ENCODE measurements at regions not wholly inside any gene's neighbourhood (a gene's known extent, or its start where the extent isn't known, plus 50 kb on each side); places are given as distances from the start of the nearest gene placed in this dataset.

DNA sequence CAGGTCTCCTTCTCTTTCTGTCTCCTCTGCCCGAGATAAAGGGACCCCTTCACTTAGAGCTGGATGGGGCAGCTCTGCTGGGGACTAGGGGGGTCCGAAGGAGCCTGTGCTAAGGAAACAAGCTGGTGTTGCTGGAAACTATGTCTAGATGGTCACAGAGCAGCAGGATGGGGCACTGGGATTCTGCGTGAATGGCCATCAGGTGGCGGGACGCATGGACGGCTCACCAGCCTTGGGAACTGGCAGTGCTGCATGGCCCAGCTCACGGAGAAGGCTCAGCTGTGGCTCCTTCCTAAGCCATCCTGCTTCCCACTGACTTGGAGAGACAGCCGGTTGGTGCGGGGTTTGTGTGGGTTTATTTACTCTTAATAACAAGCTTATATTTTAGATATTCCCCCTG lies 411.8 kb downstream of the ZNF536 start:
- Histone ChIP-seq H2BK120ac (ENCODE audit: low read depth, low read length, poor library complexity, severe bottlenecking) (no peak overlapping the region), H3K79me1 (ENCODE audit: insufficient read depth, low read depth, low read length, poor library complexity, severe bottlenecking) (no peaks in the 10 kb centered on the region), H3K23me2 (ENCODE audit: insufficient read length, low read depth, low read length, poor library complexity, severe bottlenecking) (no peaks in the 10 kb centered on the region), H3K27me3 (ENCODE audit: insufficient read depth, low read length) (no peaks in the 10 kb centered on the region), H2AK5ac (ENCODE audit: insufficient read length, low read length) (no peak overlapping the region), H4K20me1 (ENCODE audit: control insufficient read depth, insufficient read depth, insufficient read length) (no peaks in the 10 kb centered on the region), H3K4ac (ENCODE audit: low read depth, low read length) (no peak overlapping the region), H3K4me1 (ENCODE audit: insufficient read depth, low read length) (no peaks in the 10 kb centered on the region), H3K4me2 (ENCODE audit: insufficient read depth, insufficient read length, low read length) (no peak overlapping the region), H3T11ph (ENCODE audit: low read length) (no peak overlapping the region), H2AFZ (ENCODE audit: low read length) (no peak overlapping the region), H2BK20ac (ENCODE audit: low read depth, low read length, poor library complexity, severe bottlenecking) (no peak overlapping the region), H3K56ac (ENCODE audit: insufficient read length, low read depth, low read length) (no peak overlapping the region), H3K9me3 (ENCODE audit: control insufficient read depth, low read depth, low read length) (no peaks in the 10 kb centered on the region), H2BK5ac (ENCODE audit: insufficient read length, low read length) (no peak overlapping the region), H4K91ac (ENCODE audit: insufficient read length, low read depth, low read length) (no peak overlapping the region), H4K8ac (replicated peaks; ENCODE audit: insufficient read length, low read depth, low read length) (no peak overlapping the region), H2BK12ac (ENCODE audit: insufficient read length, low read depth, low read length) (no peak overlapping the region), H3K27ac (ENCODE audit: insufficient read length, low read depth, low read length) (no peak overlapping the region), H2BK15ac (ENCODE audit: low read depth, low read length) (no peak overlapping the region), H3K9ac (ENCODE audit: extremely low read depth, insufficient read length, low read length) (no peak overlapping the region), H3K18ac (ENCODE audit: insufficient read length, low read depth, low read length) (no peak overlapping the region), H3K23ac (ENCODE audit: insufficient read length, low read depth, low read length) (no peak overlapping the region), H3K14ac (ENCODE audit: insufficient read depth, low read length) (no peak overlapping the region), H4K5ac (ENCODE audit: insufficient read length, low read depth, low read length) (no peak overlapping the region), H3K79me2 (ENCODE audit: insufficient read depth, low read length) (no peaks in the 10 kb centered on the region)
- WGBS (ENCODE audit: extremely low coverage, insufficient read length, low lambda C conversion rate) = no CpG with 5 or more reads among the region's 9 CpGs
- DNase-seq = no peak
- Mint-ChIP-seq H3K27ac (no peak overlapping the region), H3K9me3 (peaks cover 4 to 5% of the 10 kb centered on the region in 2 experiments; a peak in 4 of 5 replicates), H3K4me3 (no peak overlapping the region), H3K4me1 (no peaks in the 10 kb centered on the region), H3K36me3 (ENCODE audit: insufficient read depth in 1 of 3, low read depth in 3 of 3) (peaks cover 0 to 3% (median 2%) of the 10 kb centered on the region in 3 experiments; a peak in 3 of 7 replicates), H3K27me3 (ENCODE audit: low read depth) (peaks cover 6% of the 10 kb centered on the region)
- no peak for TF ChIP-seq CTCF (conservative IDR thresholded peaks at IDR 0.05)

Data from H9 (cell line).